ENCODE measurements at regions not wholly inside any gene's neighbourhood (a gene's known extent, or its start where the extent isn't known, plus 50 kb on each side); places are given as distances from the start of the nearest gene placed in this dataset.

DNA sequence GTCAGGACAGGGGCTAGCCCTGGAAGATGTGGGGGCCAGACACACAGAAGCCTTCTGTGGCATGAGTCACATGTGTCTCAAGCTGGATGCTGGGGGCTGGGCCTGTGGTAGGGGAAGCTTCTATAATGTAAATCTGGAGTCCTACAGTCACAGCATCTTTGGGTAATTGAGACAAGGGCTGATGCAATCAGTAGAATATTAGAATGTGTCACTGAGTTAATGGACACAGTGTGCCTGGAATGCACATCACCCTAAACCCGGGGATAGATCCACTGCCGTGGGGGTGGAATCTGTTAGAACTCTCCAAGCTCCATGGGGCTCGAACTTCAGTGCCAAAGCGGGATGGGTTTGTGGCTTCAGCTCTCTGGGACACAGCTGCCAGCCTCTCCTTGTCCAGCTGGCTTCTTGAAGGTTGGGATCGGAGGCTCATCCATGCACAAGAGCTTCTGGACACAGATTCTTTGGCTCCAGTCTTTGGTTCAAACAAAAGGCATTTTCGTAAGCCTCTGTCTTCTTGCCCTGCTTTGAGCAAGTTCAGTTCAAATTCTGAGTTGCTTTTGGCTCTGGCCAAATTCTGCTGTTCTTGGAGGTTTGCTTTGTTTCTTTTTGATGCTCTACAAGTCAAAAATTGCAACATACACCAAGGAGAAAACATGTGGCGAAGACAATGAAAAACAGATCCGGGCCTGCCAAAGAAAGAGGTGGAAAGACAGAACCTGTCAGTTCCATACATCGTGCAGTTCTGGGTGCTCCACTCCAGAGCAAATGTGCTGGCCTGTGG lies 194.8 kb upstream of the ZNF32 start:
- Histone ChIP-seq H3K36me3 (ENCODE audit: low read depth) (no peaks in the 10 kb centered on the region), H3K9me3 (ENCODE audit: insufficient read depth, low read depth) (no peaks in the 10 kb centered on the region), H3K27me3 (ENCODE audit: insufficient read depth, low read depth) (peaks cover 6% of the 10 kb centered on the region; the same call in 1 of the 2 replicates), H3F3A (ENCODE audit: insufficient read depth, low read depth) (no peaks in the 10 kb centered on the region), H3K4me1 (replicated peaks; ENCODE audit: insufficient read depth) (no peaks in the 10 kb centered on the region), H4K20me1 (ENCODE audit: insufficient read depth) (no peaks in the 10 kb centered on the region; the same call in 1 of the 2 replicates), H3K27ac (no peak overlapping the region), H3K79me2 (ENCODE audit: low read depth) (no peaks in the 10 kb centered on the region), H3K9me2 (ENCODE audit: insufficient read depth) (no peaks in the 10 kb centered on the region), H3K4me3 (no peak overlapping the region), H2AFZ (no peak overlapping the region), H3K4me2 (no peak overlapping the region)
- ChIA-PET CTCF (no interaction called here), POLR2A (ENCODE audit: unreplicated experiment) (no interaction called here)
- DNase-seq, result no peak
- no TSS peak for BruUV-seq (replicated peaks)
- intact Hi-C loops (cut with micrococcal nuclease; ENCODE audit: unreplicated experiment), result loop anchor here (2.0 kb wide), 1 partner anchor 21 kb away; no protein-coding TSS in a partner anchor
- no peak for TF ChIP-seq EZH2 (IDR thresholded peaks at IDR 0.05; ENCODE audit: low read depth)
- TF ChIP-seq, protein P1, sequence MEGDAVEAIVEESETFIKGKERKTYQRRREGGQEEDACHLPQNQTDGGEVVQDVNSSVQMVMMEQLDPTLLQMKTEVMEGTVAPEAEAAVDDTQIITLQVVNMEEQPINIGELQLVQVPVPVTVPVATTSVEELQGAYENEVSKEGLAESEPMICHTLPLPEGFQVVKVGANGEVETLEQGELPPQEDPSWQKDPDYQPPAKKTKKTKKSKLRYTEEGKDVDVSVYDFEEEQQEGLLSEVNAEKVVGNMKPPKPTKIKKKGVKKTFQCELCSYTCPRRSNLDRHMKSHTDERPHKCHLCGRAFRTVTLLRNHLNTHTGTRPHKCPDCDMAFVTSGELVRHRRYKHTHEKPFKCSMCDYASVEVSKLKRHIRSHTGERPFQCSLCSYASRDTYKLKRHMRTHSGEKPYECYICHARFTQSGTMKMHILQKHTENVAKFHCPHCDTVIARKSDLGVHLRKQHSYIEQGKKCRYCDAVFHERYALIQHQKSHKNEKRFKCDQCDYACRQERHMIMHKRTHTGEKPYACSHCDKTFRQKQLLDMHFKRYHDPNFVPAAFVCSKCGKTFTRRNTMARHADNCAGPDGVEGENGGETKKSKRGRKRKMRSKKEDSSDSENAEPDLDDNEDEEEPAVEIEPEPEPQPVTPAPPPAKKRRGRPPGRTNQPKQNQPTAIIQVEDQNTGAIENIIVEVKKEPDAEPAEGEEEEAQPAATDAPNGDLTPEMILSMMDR (conservative IDR thresholded peaks at IDR 0.05), result no peak

DNA sequence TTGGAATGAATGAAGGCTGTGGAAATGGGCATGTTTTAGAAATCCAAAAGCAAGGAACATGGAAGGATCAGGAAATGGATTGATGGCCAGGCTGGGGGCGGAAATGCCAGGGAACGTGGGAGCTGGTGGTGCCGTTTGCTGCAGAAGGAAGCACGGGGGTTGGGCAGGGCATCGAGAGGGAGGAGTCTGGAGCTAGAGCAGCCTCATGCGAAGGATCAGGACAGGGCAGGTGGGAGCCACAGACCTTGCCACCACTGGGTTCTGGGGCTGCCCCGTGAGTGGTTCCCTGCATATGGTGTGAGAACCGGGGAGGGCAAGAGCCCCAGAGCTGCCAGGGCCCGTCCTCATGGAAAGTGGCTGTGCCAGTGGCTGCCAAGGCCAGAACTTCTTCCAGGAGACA lies 193.8 kb upstream of the ZNF32 start:
- no TSS peak for BruUV-seq (replicated peaks)
- Histone ChIP-seq H3K4me2 (no peak overlapping the region), H3K4me1 (replicated peaks; ENCODE audit: insufficient read depth) (no peaks in the 10 kb centered on the region), H3K4me3 (no peak overlapping the region), H3K36me3 (ENCODE audit: low read depth) (no peaks in the 10 kb centered on the region), H3K9me2 (ENCODE audit: insufficient read depth) (no peaks in the 10 kb centered on the region), H3K9me3 (ENCODE audit: insufficient read depth, low read depth) (no peaks in the 10 kb centered on the region), H3K27me3 (ENCODE audit: insufficient read depth, low read depth) (peaks cover 6% of the 10 kb centered on the region; the same call in 1 of the 2 replicates), H2AFZ (no peak overlapping the region), H3K27ac (no peak overlapping the region), H3K79me2 (ENCODE audit: low read depth) (no peaks in the 10 kb centered on the region), H4K20me1 (ENCODE audit: insufficient read depth) (no peaks in the 10 kb centered on the region; the same call in 1 of the 2 replicates), H3F3A (ENCODE audit: insufficient read depth, low read depth) (no peaks in the 10 kb centered on the region)
- TF ChIP-seq EZH2 (IDR thresholded peaks at IDR 0.05; ENCODE audit: low read depth), result no peak
- TF ChIP-seq, protein P1 (conservative IDR thresholded peaks at IDR 0.05), result no peak
- CTCF ChIA-PET, result no interaction called here
- intact Hi-C loops (cut with micrococcal nuclease; ENCODE audit: unreplicated experiment), result no loop called here
- POLR2A ChIA-PET (ENCODE audit: unreplicated experiment), result no interaction called here
- no peak for DNase-seq

DNA sequence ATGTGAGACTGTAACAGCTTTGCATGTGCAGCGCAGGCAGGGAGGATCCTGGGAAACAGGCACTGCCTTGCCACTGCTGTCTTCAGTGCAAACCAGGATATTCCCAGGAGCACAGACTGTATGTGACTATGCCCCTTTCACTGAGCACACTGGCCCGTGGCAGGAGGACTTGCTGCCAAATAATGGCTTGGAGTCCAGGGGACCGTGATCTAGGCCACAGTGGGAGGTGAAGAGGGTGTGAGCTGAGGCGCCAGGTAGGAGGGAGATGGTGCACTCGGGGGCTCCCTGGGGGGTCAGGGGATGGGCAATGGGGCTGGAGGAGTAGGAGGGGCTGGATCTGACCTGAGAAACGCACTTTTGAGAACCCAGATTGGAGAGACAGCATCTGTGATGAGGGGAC lies 193.4 kb upstream of the ZNF32 start:
- Histone ChIP-seq H3F3A (ENCODE audit: insufficient read depth, low read depth) (no peaks in the 10 kb centered on the region), H3K9me3 (ENCODE audit: insufficient read depth, low read depth) (no peaks in the 10 kb centered on the region), H2AFZ (no peak overlapping the region), H3K9me2 (ENCODE audit: insufficient read depth) (no peaks in the 10 kb centered on the region), H3K4me1 (replicated peaks; ENCODE audit: insufficient read depth) (no peaks in the 10 kb centered on the region), H3K27me3 (ENCODE audit: insufficient read depth, low read depth) (peaks cover 6% of the 10 kb centered on the region; the same call in 1 of the 2 replicates), H3K4me3 (no peak overlapping the region), H3K27ac (no peak overlapping the region), H3K79me2 (ENCODE audit: low read depth) (no peaks in the 10 kb centered on the region), H3K36me3 (ENCODE audit: low read depth) (no peaks in the 10 kb centered on the region), H3K4me2 (no peak overlapping the region), H4K20me1 (ENCODE audit: insufficient read depth) (no peaks in the 10 kb centered on the region; the same call in 1 of the 2 replicates)
- POLR2A ChIA-PET (ENCODE audit: unreplicated experiment), result no interaction called here
- TF ChIP-seq, protein P1 (conservative IDR thresholded peaks at IDR 0.05), result no peak
- no peak for TF ChIP-seq EZH2 (IDR thresholded peaks at IDR 0.05; ENCODE audit: low read depth)
- BruUV-seq (replicated peaks), result no TSS peak
- CTCF ChIA-PET, result no interaction called here
- intact Hi-C loops (cut with micrococcal nuclease; ENCODE audit: unreplicated experiment), result no loop called here
- no peak for DNase-seq

Measured in PC-9 (cell line).